Right lobe of liver (tissue), 4 donors: ENCODE measurements at regions not wholly inside any gene's neighbourhood (a gene's known extent, or its start where the extent isn't known, plus 50 kb on each side); places are given as distances from the start of the nearest gene placed in this dataset.

Source experiments
- CTCF ChIP-seq, 4 donors: fragments of 200-600 bp in 3 of 4; fragments of 450-650 bp in 1 of 4; IDR thresholded peaks; one replicate each; pipeline versions ENCODE4 v1.5.1 to v1.8.0; 2016 to 2022; ENCODE audit warnings: antibody characterized with exemption in 4 of 4, mild to moderate bottlenecking in 2 of 4
- POLR2A ChIP-seq: fragments of 450-650 bp; IDR thresholded peaks from one replicate; pipeline ENCODE4 v1.6.1; 2017; ENCODE audit warnings: antibody characterized with exemption, mild to moderate bottlenecking
- donor health status: DM: no; HTN: no; CAD: no.
- donor health status: DM: no; HTN: no; CAD: no.
- donor health status: DM: no; HTN: yes; CAD: no.

- TF ChIP-seq CTCF (IDR thresholded peaks at IDR 0.05) (no peak), POLR2A (no peak)
These were observed 412.9 kb upstream of the FMR1 start for GRCh38 chrX:147498796-147499195.
